ENCODE measurements at regions not wholly inside any gene's neighbourhood (a gene's known extent, or its start where the extent isn't known, plus 50 kb on each side); places are given as distances from the start of the nearest gene placed in this dataset.

DNA sequence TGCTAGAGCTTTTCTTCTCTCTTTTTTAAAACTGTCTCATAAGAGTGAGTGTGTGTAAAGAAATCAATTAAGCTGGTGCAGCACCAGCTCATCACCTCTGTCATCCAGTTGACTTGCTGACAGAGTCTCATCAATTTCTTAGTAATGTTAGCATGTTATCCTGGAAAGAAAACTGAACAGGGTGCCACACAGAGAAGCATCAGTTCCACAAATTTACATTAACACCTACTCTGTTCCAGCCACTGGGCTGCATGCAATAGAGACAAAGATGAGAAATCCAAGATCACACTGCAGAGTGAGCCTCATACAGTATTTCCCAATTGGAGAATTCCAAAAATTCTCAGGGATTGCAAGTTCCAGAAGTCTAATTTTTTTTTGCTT, 207.0 kb upstream of the CITED2 start:
- DNase-seq = no peak

DNA sequence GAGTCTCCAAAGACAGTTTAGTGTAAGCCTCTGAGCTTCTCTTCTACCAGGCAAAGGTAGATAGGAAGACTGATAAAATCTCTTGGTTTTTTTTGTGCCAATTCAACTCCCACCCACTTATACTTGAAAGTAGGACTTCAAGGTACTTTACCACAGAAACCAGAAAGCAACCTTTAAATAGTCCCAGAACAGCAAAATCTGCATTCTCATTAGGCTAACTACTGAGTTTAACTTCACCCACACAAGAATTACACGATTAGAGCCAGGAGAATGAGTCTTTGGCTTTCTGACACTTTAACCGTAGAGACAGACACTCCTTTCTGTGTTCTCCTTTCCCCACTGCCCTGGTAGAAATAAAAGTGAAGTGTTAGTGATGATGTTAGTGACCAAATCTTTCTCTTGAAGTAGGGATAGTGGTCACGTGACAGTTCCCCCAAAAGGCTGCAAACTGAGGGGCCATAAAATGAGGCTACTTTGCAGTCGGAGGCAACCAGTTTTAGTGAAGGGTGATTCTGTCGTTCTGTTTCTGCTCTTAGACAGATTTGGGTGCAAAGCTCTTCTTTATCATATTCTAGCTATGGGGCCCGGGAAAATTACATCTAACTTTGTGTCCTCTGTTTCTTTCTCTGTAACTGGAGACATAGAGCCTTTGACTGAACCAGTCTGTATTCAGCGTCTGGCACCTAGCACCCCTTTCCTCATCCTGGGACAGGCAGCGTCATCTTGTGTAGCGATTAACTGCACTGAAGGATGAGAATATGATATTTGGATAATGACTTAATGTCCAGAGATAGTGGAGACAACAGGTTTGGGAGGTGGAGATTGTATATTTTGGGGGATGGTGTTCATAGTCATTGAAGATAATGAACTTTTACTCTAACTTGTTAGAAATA, 206.4 kb upstream of the CITED2 start:
- no peak for DNase-seq

DNA sequence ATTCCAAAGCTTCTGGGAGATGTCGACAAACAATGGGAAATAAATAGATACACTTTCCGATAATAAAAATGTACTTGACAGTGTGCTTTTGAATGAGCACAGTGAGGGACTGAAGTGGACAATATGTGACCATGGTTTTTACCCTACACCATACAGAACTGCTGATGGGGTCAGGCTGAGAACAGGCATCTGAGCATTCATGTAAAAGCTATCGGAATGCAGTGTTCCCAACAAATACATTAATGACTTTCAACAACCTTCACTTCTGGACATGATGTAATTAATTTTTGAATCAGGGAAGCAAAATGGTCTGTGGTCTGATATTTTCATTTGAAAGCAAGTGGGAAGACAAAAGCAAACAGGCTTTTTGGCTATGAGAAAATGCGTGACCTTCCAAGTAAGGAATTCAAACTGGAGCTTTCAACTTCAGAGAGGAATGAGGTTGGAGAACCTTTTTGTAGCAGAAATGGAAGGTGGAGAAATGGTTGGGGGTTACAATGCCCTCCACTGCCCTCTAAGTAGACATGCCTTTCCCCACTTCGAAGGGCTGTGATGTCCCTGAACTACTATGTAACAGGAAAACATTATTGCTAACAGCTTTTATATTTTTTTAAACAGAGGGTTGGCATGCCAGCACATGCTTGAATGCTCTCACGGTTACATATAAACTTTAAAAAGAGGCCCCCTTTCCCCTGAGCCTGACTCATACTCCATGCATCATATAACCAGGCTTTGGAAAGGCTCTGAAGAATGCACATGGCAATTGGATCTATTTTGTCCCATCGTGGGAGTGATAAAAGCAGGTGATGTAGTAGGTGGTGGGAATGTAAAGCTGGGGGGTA, 203.5 kb upstream of the CITED2 start:
- peak in 1 of 2 donors; percentile 42 for DNase-seq

DNA sequence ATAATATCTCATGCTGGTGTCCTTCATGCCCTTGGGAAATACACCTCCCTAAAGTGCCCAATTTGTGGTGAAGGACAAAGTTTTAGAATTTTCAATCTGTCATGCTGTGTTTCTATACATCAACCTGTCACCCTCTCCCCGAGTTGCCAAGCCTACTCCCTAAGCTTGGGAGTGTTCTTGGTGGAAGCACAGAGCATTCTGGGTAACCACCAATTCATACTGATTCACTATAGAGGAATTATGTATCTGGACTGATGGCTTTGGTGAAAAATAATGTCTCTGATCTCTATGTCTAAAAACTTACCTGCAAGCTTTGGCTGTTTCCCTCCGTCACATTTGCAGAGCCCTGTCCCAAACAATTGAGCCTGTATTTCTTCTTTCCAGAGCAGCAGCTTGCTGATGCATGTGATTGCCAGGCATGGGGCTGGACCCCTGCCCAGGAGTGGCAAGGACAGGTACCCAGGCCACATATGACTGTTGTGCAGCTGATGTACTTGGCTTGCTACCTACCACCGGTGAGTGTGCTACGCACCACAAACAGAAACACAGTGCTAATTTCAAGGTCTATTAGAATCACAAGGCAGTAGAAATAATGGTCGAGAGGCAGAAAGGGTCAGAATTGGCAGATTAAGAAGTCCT, 202.8 kb upstream of the CITED2 start:
- DNase-seq = no peak

DNA sequence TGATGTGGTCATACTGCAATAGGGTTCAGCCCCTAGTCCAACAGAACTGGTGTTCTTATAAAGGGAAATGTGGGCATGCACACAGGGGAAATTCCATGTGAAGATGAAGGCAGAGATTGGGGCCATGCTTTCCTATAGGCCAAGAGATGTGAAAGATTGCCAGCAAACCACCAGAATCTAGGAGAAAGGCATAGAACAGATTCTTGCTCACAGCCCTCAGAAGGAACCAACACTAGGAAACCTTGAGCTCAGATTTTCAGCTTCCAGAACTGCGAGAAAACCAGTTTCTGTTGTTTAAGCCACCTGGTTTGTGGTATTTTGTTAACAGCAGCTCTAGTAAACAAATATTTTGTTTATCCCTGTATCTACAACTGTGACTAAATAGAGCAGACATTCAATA, 197.6 kb upstream of the CITED2 start:
- DNase-seq = no peak

DNA sequence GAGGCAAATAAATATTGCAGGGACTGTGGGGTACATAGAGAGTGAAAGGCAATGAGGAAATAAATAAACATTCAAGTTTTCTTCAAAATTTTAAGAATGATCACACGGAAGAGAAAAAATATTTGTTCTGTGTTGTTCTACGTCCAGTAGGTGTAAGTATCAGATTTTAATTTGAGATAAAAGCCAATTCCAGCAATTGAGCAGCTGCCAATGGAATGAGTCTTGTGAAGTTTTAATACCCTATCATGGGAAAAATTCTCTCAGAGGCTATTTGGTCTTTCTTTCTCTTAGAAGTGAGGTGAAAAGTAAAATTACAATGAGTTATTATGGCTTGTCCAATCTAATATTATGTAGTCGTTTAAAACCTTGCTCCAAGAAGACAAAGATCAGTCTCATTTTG, 195.7 kb upstream of the CITED2 start:
- DNase-seq = no peak

DNA sequence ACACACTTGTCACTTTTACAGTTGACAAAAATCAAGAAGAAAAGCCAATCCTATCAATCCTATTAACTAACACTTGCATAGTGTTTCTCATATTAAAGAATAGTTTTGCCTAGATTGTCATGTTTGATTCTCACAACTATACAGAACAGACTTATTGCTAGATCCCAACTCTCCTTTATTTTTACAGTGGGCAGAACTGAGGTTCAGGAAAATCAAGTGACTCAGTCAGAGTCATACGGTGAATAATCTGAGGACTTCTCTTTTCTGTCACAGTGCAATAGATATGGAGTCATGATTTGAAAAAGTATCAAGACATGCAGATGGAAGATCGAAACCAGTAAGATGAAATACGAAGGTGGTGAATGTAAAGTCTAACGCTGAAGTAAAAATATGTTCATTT, 195.1 kb upstream of the CITED2 start:
- DNase-seq = no peak

DNA sequence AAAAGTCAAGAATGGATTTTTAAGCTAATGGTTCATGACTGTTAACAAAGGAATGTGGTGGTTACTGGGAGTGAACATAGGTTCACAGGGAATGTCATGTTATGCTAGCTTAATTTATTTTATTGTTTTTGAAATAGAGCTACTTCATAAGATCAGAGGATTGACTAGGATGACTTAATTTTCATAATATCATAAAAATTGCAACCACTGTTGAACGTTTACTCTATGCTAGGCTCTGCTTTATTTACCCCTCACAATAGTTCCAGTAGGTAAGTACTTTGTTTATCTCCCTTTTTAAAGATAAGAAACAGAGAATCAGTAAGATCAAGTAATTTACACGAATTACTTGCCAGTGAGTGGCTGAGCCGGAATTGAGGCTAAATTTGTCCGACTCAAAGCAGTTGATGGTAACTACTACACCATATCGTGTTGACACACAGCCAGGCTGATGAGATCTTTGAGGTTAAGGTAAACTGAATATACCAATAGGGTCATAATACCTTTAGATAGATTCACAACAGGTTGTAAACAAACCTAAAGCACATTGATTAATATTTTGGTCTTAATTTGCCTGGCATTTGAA, 194.6 kb upstream of the CITED2 start:
- no peak for DNase-seq

DNA sequence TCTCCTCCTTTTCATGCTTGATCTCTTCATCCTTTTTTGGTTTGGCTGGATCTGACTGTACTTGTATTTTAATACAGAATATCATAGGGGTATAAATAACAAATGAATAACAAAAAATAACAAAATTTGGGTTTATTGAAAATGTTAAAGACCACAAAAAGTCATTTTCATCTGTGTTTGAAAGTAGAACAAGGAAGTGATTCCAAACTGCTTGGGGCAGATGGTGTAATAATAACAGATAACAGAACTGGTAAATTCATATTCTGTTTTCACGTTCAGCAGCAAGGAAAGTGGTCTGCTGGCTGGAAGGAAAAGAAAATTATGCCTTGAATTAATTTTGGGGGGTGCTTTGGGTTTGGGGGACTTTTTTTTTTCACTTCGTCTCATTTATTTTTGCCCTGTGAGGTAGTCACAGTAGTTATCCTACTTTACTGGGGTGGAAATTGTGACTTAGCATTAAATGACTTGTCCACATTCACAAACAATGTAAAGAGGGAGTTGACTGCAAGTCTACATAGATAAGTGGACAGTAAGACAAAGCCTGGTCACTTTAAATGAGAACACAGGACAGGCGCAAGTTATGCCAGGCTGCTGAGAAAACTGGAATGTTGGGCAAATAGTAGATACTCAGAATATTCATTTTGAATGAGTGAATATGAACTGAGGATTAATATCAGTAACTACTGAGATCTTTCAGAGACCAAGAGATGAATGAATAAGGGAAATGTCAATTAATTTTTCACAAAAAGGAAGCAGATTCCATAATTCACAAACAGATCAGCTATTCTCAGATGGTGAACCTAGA, 193.9 kb upstream of the CITED2 start:
- DNase-seq = no peak

DNA sequence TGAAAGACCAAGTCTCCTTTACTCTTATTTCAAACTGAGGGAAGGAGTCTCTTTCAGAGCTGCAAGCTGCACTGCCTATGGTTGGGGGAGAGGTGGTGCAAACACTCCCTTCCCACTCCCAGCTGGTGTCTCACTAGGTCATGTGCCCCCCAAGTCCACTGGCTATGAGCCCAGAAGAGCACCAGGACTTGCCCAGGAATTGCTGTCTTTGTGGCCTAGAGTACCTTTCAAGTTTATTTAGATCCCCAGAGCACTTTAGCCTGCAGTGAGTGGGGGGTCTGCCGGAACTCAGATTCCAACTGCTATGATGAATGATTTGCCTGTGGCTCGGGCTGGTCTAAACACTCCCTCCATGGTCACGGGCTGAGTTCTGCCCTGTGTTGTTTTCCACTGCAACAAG, 192.6 kb upstream of the CITED2 start:
- no peak for DNase-seq

DNA sequence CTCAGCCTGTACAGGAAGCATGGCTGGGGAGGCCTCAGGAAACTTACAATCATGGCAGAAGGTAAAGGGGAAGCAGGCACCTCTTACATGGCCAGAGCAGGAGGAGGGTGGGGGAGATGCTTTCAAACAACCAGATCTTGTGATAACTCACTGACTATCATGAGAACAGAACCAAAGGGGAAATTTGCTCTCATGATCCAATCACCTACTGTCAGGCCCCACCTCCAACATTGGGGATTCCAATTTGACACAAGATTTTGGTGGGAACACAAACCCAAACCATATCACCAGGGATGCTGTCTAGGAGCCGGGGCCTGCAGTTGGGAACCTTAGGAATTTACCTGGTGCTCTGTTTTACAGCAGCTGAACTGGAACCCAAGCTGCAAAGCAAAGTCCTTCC, 191.1 kb upstream of the CITED2 start:
- no peak for DNase-seq

DNA sequence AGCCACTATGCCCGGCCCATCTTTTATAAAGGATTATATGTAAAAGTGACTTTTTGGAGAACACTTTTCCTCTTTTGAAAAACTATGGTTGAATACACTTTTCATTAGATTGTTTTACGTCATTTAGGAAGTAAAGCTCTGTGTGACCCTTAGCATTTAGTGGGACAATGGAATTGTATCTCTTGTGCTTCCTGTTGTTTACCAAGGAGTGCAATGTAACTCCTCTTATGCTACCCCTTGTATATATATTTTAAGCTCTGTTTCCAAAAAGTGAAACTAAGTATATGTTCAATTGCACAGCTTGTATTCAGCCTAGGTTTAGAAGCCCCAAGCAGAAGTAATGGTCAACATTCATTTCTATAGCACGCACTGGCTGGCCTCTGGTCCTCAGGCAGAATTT, 183.1 kb upstream of the CITED2 start:
- DNase-seq = no peak

DNA sequence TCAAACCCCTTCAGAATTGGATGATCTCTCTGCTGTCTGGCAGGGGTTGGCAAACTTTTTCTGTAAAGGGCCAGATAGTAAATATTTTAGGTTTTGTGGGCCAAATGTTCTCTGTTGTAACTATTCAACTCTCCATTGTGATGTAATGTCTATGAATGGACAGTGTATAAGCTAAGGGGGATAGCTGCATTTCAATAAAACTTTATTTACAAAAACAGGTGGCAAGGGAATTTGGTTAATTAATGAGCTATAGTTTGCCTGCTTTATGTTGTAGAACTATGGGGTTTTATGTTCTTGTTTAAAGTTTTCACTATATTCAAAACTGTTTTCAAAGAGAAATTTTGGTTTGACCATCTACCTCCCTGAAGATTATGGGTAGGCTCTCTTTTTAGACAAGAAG, 182.1 kb upstream of the CITED2 start:
- no peak for DNase-seq

DNA sequence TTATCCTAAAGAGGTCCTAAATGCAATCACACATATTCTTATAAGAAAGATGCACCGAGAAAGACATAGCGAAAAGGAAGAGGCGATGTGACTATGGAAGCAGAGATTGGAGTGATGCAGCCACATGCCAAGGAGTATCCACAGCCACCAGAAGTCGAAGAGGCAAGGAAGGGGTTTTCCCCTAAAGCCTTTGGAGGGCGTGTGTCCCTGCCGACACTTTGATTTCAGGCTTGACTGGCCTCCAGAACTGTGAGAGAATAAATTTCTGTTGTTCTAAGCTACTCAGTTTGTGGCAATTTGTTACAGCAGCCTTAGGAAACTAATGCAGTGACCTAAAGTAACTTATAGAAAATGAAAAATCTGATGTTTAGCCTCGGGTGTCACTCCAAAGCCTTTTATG, 179.5 kb upstream of the CITED2 start:
- no peak for DNase-seq

DNA sequence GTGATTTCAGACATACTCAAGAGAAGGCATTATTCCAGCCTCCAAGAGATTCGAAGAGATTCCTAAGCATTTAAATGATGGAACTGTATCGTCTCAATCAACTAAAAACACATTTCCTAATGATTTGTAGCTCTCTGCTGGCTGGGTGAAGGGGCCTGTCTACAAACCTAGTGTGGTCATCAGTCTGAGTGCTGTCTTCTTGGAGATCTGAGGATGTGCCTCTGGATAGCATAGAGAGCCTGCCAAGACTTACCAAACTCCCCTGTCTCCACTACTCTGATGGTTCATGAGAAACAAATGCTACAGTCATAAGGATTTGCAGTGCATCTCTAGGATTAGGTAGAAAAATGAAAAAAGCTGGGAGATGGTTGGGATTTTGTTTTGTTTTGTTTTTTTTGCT, 176.9 kb upstream of the CITED2 start:
- no peak for DNase-seq

DNA sequence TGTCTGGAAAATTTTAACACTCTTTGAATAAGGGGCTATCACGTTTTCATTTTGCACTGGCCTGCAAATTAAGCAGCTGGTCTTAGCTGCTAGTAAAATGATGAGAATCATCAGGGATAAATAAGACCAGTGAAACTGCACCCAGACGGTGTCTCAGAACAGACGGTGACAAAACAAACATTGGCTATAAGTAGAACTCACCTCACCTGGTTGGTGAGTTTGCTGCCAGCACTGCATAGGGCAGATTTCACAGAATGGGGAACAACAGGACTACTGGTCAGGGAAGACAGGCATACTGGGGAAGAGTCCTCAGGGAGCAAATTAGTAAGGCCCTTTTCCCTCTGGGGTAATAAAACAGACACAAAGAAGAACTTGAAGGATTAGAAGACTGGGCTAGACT, 175.9 kb upstream of the CITED2 start:
- DNase-seq = no peak

DNA sequence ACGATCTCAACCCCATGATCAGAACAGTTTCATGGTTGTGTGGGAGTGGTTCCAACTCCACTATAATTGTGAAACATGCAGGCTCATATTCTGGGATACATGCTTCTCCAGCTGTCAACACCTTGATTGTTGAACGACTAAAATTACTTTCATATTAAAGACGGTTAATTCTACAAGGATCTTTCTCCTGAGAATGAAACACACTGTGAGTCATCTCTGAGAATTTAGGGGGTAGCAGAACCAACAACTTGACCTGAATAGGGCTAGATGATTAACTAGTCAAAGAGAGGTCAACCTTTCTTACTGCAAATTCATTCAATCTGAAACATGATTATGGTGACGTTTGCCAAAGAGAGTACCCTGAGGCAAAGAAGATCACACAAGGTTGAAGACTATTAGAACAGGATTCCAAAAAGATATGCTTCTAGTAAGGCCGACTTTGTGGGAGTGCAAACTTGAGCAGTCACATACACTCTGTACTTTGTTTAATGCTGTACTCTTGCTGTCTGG, 175.2 kb upstream of the CITED2 start:
- DNase-seq = no peak

DNA sequence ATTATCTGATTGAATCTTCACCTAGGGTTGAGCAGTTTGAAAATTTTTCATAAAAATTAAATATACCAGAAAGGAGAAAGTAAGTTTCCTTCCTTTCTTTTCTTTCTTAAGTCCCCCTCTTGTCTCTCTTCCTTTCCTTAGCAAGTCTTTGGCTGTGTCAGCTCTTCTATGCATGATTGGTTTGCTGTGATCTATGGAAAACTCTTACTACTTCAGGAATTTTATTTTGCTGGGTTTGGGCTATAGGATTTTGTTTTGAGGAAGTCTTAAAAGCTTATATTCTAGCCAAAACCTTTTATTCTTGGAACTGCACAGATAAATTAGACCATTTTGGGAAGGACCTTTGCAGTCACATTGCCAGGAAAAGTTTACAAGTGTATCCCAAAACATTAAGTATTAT, 173.4 kb upstream of the CITED2 start:
- no peak for DNase-seq

DNA sequence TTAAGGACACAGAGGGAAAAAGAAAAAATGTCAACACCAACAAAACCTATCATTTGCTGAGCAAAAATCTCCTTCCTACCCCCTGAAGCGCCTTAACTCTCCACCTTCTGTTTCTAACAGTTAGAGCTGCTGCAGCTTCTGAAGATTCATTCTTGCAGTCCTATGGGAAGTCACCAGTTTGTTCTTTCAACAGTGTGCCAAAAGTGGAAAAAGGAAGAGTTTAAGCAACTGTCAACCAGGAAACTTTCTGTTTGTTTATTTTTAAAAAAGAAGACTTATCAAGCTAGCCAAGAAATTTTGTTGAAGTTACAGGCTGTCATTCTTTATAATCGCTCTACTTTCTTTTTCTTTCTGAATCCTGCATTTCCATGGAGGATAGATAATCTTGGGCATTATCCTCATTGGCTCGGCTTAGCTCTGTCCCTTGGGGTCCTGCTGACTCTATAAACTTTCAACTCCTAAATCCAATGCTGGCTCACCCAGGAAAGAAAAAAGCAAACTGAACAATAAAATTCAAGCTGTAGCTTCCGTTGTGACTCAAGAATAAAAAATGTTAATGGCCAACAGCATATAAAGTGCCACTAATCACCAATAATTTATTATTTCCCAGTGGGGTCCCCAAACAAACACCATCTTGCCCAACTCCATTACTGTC, 172.8 kb upstream of the CITED2 start:
- no peak for DNase-seq

DNA sequence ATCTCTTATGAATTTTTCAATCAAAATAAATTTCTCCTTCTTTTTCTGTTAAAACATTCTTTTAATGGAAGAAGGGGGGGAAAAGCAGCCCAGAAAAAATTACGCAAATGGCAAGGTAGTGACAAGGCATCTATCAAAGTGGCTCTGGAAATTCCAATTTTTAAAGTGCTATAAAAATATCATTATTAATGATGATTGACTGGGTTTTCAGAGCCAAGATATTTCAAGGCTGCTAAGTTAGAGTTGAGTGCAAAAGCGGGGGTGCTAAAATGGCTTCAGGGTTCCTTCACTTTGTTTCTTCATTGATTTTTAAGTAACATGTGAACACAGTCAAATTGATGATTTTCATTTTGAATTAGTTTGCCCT, 171.6 kb upstream of the CITED2 start:
- DNase-seq = no peak
